ENCODE measurements at regions not wholly inside any gene's neighbourhood (a gene's known extent, or its start where the extent isn't known, plus 50 kb on each side); places are given as distances from the start of the nearest gene placed in this dataset.

DNA sequence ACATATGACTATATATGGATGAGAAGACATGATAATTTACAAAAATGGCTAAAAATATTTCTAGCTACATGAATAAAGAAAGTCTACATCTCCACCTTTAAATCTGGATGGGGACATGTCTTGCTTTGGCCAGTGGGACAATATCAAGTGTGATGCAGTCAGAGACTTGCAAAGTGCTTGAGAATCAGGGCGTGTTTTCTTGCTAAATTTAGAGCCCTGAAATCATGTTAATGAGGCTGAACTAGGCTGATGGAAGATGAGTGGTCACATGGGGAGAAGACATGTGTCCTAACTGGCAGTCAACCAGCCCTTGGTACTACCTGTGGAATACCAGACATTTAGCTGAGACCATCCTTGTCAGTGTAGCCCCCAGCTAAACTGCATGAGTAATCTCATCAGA lies 278.5 kb upstream of the RGPD4 start:
- no peak for TF ChIP-seq POLR2A (IDR thresholded peaks at IDR 0.05)
- TF ChIP-seq, protein P1, sequence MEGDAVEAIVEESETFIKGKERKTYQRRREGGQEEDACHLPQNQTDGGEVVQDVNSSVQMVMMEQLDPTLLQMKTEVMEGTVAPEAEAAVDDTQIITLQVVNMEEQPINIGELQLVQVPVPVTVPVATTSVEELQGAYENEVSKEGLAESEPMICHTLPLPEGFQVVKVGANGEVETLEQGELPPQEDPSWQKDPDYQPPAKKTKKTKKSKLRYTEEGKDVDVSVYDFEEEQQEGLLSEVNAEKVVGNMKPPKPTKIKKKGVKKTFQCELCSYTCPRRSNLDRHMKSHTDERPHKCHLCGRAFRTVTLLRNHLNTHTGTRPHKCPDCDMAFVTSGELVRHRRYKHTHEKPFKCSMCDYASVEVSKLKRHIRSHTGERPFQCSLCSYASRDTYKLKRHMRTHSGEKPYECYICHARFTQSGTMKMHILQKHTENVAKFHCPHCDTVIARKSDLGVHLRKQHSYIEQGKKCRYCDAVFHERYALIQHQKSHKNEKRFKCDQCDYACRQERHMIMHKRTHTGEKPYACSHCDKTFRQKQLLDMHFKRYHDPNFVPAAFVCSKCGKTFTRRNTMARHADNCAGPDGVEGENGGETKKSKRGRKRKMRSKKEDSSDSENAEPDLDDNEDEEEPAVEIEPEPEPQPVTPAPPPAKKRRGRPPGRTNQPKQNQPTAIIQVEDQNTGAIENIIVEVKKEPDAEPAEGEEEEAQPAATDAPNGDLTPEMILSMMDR (IDR thresholded peaks at IDR 0.05), result no peak
- DNase-seq, result no peak

DNA sequence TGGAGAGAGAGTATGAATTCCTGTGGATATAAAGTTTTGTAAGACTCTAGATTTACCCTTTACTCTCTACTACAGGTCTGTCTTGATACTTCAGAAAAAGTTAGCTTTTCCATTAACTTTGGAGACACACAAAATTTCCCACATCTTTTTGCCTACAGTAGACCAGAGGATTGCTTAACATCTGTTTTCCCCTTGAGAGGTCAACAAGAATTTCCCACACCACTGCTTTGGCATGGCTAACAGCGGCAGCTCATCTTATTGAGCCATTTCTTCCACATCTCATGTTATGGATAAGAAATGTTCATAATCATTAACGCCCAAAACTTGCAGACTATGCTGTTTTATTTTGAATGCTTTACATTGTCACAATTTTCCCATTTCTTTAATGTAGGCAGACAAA lies 273.6 kb upstream of the RGPD4 start:
- Histone ChIP-seq H3K27ac (no peak overlapping the region), H3K4me3 (no peak overlapping the region)
- TF ChIP-seq, protein P1 (IDR thresholded peaks at IDR 0.05), result no peak
- TF ChIP-seq POLR2A (IDR thresholded peaks at IDR 0.05), result no peak

More for the DNA sequence above, 278.5 kb upstream of the RGPD4 start:
- H3K4me1 ChIP-seq, result no peaks in the 10 kb centered on the region
- no peaks in the 10 kb centered on the region for H3K9me3 ChIP-seq
- H3K36me3 ChIP-seq, result no peaks in the 10 kb centered on the region
- no peak overlapping the region for H3K27ac ChIP-seq
- no peaks in the 10 kb centered on the region for H3K27me3 ChIP-seq
- H3K4me3 ChIP-seq, result no peak overlapping the region

DNA sequence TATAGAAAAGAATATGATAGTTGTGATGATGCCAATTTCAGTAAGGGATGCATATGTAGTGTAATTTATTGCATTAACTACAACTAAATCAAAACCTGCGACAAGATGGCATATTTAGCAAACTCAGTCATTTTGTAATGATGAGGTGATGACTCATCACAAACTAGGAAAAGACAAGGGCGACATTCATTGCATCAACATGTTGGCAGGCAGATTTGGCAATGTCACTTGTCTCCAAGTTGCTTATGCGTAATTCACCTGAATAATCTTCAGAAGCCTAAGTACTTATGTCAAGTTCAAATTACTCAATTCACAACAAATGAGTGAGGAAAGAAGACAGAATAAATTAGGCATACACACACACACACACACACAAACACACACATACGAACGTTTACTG lies 273.2 kb upstream of the RGPD4 start:
- no peak overlapping the region for H3K27ac ChIP-seq
- TF ChIP-seq POLR2A (IDR thresholded peaks at IDR 0.05), result no peak
- TF ChIP-seq, protein P1 (IDR thresholded peaks at IDR 0.05), result no peak
- no peak overlapping the region for H3K4me3 ChIP-seq
- H3K36me3 ChIP-seq, result no peaks in the 10 kb centered on the region
- H3K4me1 ChIP-seq, result no peaks in the 10 kb centered on the region
- peaks cover 0 to 6% (median 2%) of the 10 kb centered on the region in 4 donors for H3K9me3 ChIP-seq
- no peaks in the 10 kb centered on the region for H3K27me3 ChIP-seq
- DNase-seq, result no peak

More for the DNA sequence above, 273.6 kb upstream of the RGPD4 start:
- no peaks in the 10 kb centered on the region for H3K27me3 ChIP-seq
- DNase-seq, result no peak
- no peaks in the 10 kb centered on the region for H3K36me3 ChIP-seq
- no peaks in the 10 kb centered on the region for H3K4me1 ChIP-seq
- H3K9me3 ChIP-seq, result peaks cover 0 to 6% (median 2%) of the 10 kb centered on the region in 4 donors

DNA sequence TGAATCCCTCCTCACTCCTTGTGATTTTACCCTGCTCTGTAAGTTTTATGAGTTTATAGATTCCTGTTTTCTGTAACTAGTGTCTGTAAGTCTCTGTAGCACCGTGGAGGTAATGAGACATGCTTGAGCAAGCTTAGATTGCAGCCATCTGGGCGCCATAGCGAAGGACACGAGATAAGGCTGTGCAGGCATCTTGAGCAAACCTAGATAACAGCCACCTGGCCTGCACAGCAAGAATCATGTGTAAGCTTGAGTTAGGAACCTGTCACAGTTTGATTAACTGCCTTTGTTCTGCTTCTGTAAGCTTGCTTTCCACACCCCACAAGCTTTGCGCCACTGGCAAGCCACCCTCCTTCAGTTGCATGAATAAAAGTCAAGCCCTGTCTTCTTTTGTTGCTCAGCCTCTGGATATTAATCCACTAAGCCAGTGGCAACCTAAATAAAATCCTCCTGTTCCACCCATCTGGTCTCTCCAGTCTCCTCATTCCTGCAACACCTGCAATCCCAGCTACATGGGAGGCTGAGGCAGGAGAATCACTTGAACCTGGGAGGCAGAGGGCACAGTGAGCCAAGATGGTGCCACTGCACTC lies 270.6 kb upstream of the RGPD4 start:
- H3K4me1 ChIP-seq, result no peaks in the 10 kb centered on the region
- no peaks in the 10 kb centered on the region for H3K27me3 ChIP-seq
- peaks cover 0 to 6% (median 2%) of the 10 kb centered on the region in 4 donors for H3K9me3 ChIP-seq
- no peak overlapping the region for H3K27ac ChIP-seq
- no peak overlapping the region for H3K4me3 ChIP-seq
- no peaks in the 10 kb centered on the region for H3K36me3 ChIP-seq
- DNase-seq, result no peak
- no peak for TF ChIP-seq POLR2A (IDR thresholded peaks at IDR 0.05)
- TF ChIP-seq, protein P1 (IDR thresholded peaks at IDR 0.05), result no peak

DNA sequence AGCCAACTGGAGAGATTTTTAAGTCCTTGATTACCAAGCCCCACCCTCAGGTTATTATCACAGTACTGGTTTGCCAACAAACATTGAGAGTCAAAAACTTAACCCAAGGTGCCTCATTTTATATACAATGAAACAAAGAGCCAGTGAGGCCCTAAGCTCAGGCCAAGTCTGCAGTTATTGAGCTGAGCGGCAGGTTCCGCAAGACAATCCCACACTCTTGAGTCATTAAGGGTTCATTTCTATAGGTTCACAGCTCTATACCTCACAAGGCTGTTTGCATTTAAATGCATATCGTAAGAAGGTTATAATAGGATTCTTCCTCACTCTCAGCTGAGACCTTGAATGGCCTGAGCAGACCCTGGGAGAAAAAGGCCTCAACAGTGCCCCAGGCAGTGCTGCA lies 268.4 kb upstream of the RGPD4 start:
- no peak overlapping the region for H3K4me3 ChIP-seq
- no peak for DNase-seq
- no peak overlapping the region for H3K27ac ChIP-seq
- TF ChIP-seq, protein P1 (IDR thresholded peaks at IDR 0.05), result no peak
- no peak for TF ChIP-seq POLR2A (IDR thresholded peaks at IDR 0.05)
- no peaks in the 10 kb centered on the region for H3K36me3 ChIP-seq
- H3K4me1 ChIP-seq, result no peaks in the 10 kb centered on the region
- H3K9me3 ChIP-seq, result peaks cover 0 to 6% (median 2%) of the 10 kb centered on the region in 4 donors
- no peaks in the 10 kb centered on the region for H3K27me3 ChIP-seq

DNA sequence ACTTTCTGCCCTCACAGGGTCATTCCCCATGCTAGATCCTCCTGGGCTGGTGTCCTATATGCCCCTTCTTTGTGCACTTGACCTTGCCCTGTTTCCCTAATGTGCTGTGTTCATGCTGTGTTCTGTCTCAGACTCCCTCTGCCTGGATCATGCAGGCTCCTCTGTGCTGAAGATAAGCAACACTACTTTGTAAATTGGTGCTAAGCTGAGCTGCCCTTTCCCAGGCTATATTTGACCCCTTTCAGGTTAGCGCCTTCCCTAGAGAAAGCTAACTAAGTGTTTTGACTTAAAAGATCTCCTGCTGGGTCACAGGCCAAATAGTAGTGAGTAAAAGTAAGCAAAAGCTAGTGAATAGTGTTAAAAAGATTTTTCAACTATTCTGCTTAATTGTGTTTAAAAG lies 257.2 kb upstream of the RGPD4 start:
- Histone ChIP-seq H3K27me3 (no peaks in the 10 kb centered on the region), H3K36me3 (no peaks in the 10 kb centered on the region), H3K9me3 (no peaks in the 10 kb centered on the region), H3K4me1 (no peaks in the 10 kb centered on the region), H3K27ac (no peak overlapping the region), H3K4me3 (no peak overlapping the region)
- no peak for TF ChIP-seq POLR2A (IDR thresholded peaks at IDR 0.05)
- TF ChIP-seq, protein P1 (IDR thresholded peaks at IDR 0.05), result no peak
- no peak for DNase-seq
